OCI-LY1 (cell line): ENCODE measurements at regions not wholly inside any gene's neighbourhood (a gene's known extent, or its start where the extent isn't known, plus 50 kb on each side); places are given as distances from the start of the nearest gene placed in this dataset.

Experiments
- H2AFZ ChIP-seq: fragments of 200-600 bp; sonication (generic), shearing (Covaris generic); 2 replicates; pipeline ENCODE4 v1.6.0; 2014; ENCODE audit warnings: antibody characterized with exemption, mild to moderate bottlenecking, low read length
- H3F3A ChIP-seq: fragments of 200-600 bp; sonication (generic), shearing (Covaris generic); 2 replicates; pipeline ENCODE4 v1.6.0; 2014; ENCODE audit warnings: mild to moderate bottlenecking, antibody characterized with exemption, low read length, moderate library complexity; ENCODE audit not compliant: insufficient read depth
- H3K27ac ChIP-seq: fragments of 200-600 bp; sonication (generic); 2 replicates; pipeline ENCODE4 v1.5.1; 2014; ENCODE audit warnings: low read length, mixed run types, mild to moderate bottlenecking, low read depth; ENCODE audit not compliant: poor library complexity, severe bottlenecking
- H3K27me3 ChIP-seq: fragments of 200-600 bp; sonication (generic); 2 replicates; pipeline ENCODE4 v1.6.0; 2014; ENCODE audit warnings: antibody characterized with exemption, mild to moderate bottlenecking, low read length, moderate library complexity; ENCODE audit not compliant: insufficient read depth
- H3K36me3 ChIP-seq: fragments of 200-600 bp; sonication (generic); 2 replicates; pipeline ENCODE4 v1.6.1; 2014; ENCODE audit warnings: mild to moderate bottlenecking, antibody characterized with exemption, low read length, moderate library complexity, mixed read lengths; ENCODE audit not compliant: insufficient read depth
- H3K4me1 ChIP-seq: fragments of 200-600 bp; sonication (generic); 2 replicates; pipeline ENCODE4 v1.5.1; 2014; ENCODE audit warnings: mild to moderate bottlenecking, low read length, moderate library complexity; ENCODE audit not compliant: insufficient read depth, severe bottlenecking
- H3K4me2 ChIP-seq: fragments of 200-600 bp; sonication (generic), shearing (Covaris generic); 2 replicates; pipeline ENCODE4 v1.6.1; 2014; ENCODE audit warnings: low read length
- H3K4me3 ChIP-seq: fragments of 200-600 bp; sonication (generic); 2 replicates; pipeline ENCODE4 v1.5.1; 2014; ENCODE audit warnings: low read length, low read depth, mild to moderate bottlenecking, mixed read lengths; ENCODE audit not compliant: poor library complexity, severe bottlenecking
- H3K79me2 ChIP-seq: fragments of 200-600 bp; shearing (Covaris generic); 2 replicates; pipeline ENCODE4 v1.6.1; 2016; ENCODE audit warnings: mixed run types, low read length, mixed read lengths; ENCODE audit not compliant: insufficient read depth
- H3K9ac ChIP-seq: fragments of 200-600 bp; sonication (generic), shearing (Covaris generic); 2 replicates; pipeline ENCODE4 v1.6.1; 2014; ENCODE audit warnings: mild to moderate bottlenecking, low read length, mixed read lengths
- H3K9me2 ChIP-seq: fragments of 200-600 bp; sonication (generic), shearing (Covaris generic); 2 replicates; pipeline ENCODE4 v1.6.1; 2014; ENCODE audit warnings: low read depth, mild to moderate bottlenecking, low read length, mixed read lengths
- H3K9me3 ChIP-seq: fragments of 200-600 bp; shearing (Covaris generic); 2 replicates; pipeline ENCODE4 v1.6.1; 2014; ENCODE audit warnings: low read length, mixed read lengths
- H4K20me1 ChIP-seq: fragments of 200-600 bp; sonication (generic), shearing (Covaris generic); 2 replicates; pipeline ENCODE4 v1.6.0; 2016; ENCODE audit warnings: mild to moderate bottlenecking, low read length; ENCODE audit not compliant: insufficient read depth
- EZH2 ChIP-seq: fragments of 200-600 bp; sonication (generic), shearing (Covaris generic); IDR thresholded peaks from 2 replicates; pipeline ENCODE4 v1.8.0; 2017; ENCODE audit warnings: borderline replicate concordance, mixed run types, mild to moderate bottlenecking, antibody characterized with exemption, low read length, moderate library complexity, mixed read lengths
- TF ChIP-seq, protein P1 (sequence below): fragments of 200-600 bp; sonication (generic), shearing (Covaris generic); IDR thresholded peaks from 2 replicates; pipeline ENCODE4 v1.5.1; 2017; ENCODE audit warnings: mild to moderate bottlenecking, antibody characterized with exemption, low read length, moderate library complexity, mixed read lengths

DNA sequence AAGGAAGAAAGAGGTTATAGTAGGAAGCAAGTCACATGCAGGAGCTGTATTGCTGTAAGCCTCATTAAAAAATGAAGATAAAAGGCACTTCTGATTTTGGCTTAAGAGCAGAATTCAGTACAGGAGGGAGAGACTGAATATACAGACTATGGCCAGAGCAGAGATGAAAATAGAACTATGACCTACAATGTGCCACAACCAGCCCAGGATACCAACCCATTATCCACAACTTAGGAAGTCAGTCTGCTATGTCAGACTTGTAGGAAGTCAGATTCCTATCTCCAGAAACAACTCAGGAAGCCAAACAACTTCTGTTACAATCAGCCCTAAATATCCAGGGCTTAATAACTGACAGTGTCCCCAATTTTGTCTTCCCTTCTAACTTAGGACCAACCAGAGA, 156.2 kb upstream of the ANKH start:
- Histone ChIP-seq H3K4me3 (no peak overlapping the region), H4K20me1 (no peaks in the 10 kb centered on the region), H3K36me3 (no peaks in the 10 kb centered on the region), H3K4me1 (no peaks in the 10 kb centered on the region), H3K4me2 (no peak overlapping the region), H3F3A (no peaks in the 10 kb centered on the region), H3K9me2 (no peaks in the 10 kb centered on the region), H3K27ac (no peak overlapping the region), H3K9ac (no peak overlapping the region), H3K27me3 (no peaks in the 10 kb centered on the region), H2AFZ (no peak overlapping the region), H3K9me3 (no peaks in the 10 kb centered on the region), H3K79me2 (no peaks in the 10 kb centered on the region)
- TF ChIP-seq, protein P1, sequence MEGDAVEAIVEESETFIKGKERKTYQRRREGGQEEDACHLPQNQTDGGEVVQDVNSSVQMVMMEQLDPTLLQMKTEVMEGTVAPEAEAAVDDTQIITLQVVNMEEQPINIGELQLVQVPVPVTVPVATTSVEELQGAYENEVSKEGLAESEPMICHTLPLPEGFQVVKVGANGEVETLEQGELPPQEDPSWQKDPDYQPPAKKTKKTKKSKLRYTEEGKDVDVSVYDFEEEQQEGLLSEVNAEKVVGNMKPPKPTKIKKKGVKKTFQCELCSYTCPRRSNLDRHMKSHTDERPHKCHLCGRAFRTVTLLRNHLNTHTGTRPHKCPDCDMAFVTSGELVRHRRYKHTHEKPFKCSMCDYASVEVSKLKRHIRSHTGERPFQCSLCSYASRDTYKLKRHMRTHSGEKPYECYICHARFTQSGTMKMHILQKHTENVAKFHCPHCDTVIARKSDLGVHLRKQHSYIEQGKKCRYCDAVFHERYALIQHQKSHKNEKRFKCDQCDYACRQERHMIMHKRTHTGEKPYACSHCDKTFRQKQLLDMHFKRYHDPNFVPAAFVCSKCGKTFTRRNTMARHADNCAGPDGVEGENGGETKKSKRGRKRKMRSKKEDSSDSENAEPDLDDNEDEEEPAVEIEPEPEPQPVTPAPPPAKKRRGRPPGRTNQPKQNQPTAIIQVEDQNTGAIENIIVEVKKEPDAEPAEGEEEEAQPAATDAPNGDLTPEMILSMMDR: no peak
- no peak for TF ChIP-seq EZH2

DNA sequence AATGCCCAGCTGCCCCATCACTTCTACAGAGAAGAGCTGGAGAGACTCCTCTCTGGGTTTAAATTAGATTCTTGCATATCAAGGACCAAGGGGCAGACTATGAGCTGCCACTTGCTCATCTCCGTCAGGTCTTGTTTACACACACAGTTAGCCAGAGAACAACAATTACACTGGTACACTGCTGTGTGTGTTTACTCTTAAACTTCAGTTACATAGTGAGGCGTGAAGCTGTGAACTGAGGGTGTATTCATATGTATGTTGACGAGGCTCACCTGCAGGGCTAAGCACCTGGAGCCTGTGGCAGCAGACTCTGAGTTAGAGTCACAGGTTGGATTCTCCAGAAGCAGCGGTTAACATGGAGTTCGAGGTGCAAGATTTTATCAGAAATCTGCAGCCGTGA, 155.4 kb upstream of the ANKH start:
- Histone ChIP-seq H3K27me3 (no peaks in the 10 kb centered on the region), H4K20me1 (no peaks in the 10 kb centered on the region), H3K4me3 (no peak overlapping the region), H2AFZ (no peak overlapping the region), H3K4me1 (no peaks in the 10 kb centered on the region), H3K4me2 (no peak overlapping the region), H3K79me2 (no peaks in the 10 kb centered on the region), H3K9ac (no peak overlapping the region), H3K27ac (no peak overlapping the region), H3K9me3 (no peaks in the 10 kb centered on the region), H3F3A (no peaks in the 10 kb centered on the region), H3K36me3 (no peaks in the 10 kb centered on the region), H3K9me2 (no peaks in the 10 kb centered on the region)
- TF ChIP-seq EZH2: no peak
- TF ChIP-seq, protein P1: no peak

DNA sequence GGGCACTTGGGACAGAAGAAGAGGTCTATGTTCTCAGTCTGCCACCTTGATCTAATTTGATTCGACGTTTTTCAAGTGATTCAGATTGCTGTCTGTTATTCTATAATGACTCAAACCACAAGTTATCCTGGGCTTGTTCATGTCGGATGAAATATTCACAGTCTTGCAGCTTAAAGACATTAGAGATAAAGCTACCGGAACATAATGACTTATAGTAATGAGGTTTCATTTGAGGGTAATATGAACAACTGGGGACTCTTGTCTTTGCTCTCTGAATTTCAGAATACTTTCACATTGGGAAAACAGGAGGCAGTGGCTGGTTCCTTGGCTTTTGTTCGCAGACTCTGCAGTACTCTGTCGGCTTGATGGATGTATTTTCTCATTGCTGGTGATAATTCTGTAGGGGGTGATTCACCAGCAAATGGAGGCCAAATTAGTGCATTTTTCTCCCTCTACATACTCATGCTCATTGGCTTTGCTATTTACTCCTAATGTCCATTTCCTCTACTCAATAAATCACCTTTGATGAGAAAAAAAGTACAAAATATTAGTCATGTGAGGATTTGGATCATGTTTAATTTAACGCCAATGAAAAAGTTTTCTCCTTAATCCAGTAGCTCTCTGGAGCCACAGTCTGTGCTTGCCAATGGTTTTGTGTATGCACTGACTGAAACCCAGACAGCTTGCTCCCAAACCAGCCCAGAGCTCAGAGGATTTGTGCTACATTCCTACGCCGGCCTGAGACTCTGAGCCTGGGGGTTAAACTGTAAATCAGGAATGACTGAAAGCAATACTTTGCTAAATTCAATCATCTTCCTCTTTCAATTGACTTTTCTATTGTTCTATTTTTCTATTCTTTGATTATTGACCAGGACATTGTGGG, 154.7 kb upstream of the ANKH start:
- TF ChIP-seq EZH2: no peak
- TF ChIP-seq, protein P1: no peak

More for the DNA sequence above, 154.7 kb upstream of the ANKH start:
- Histone ChIP-seq H3K4me2 (no peak overlapping the region), H3K27me3 (no peaks in the 10 kb centered on the region), H3K4me3 (no peak overlapping the region), H4K20me1 (no peaks in the 10 kb centered on the region), H3K4me1 (no peaks in the 10 kb centered on the region), H3K9me2 (no peaks in the 10 kb centered on the region), H2AFZ (no peak overlapping the region), H3K9me3 (no peaks in the 10 kb centered on the region), H3K36me3 (no peaks in the 10 kb centered on the region), H3F3A (no peaks in the 10 kb centered on the region), H3K79me2 (no peaks in the 10 kb centered on the region), H3K27ac (no peak overlapping the region), H3K9ac (no peak overlapping the region)
